Choroid plexus epithelial cell (primary cell): ENCODE measurements at regions not wholly inside any gene's neighbourhood (a gene's known extent, or its start where the extent isn't known, plus 50 kb on each side); places are given as distances from the start of the nearest gene placed in this dataset.

ENCODE experiments used
- DNase-seq: peaks from one replicate; pipeline ENCODE4 v3.0.0-alpha.2; 2010; ENCODE audit warnings: low read depth
- H3K4me3 ChIP-seq: 2 replicates; pipeline ENCODE4 v1.5.1; 2011; ENCODE audit warnings: low read depth, mild to moderate bottlenecking, control low read depth, low read length, moderate library complexity
- TF ChIP-seq, protein P1 (sequence below): conservative IDR thresholded peaks from 2 replicates; pipeline ENCODE4 v1.5.1; 2011; ENCODE audit warnings: low read depth, mild to moderate bottlenecking, control low read depth, inconsistent platforms, low read length, moderate library complexity

DNA sequence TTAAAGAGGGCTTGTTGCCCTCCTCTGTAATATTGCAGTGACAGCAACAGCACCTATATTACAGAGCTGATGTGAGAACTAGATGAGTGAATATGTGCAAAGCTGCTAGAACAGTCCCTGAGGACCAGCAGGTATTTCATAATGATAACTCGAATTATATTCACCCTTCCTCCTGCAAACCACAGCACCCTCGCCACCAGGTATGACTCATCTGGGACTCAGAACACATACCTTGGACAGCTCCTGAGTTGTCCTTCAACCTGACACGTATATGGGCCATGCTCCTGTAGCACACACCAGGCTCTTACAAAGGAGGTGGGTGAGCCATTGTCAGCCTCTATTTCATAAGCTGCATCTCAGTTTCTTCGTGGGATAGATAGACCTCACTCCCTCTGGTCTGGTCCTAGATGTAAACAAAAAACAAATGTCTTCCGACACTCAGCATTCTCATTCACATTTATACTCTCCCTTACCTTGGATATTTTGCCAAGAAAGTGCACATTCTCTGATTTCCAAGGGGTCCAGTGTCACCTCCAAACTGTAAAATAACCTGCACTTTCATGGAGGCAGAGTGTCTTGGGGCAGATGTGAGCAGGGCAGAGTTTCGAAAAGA is 124.5 kb downstream of the TLE3 start:
- TF ChIP-seq, protein P1, sequence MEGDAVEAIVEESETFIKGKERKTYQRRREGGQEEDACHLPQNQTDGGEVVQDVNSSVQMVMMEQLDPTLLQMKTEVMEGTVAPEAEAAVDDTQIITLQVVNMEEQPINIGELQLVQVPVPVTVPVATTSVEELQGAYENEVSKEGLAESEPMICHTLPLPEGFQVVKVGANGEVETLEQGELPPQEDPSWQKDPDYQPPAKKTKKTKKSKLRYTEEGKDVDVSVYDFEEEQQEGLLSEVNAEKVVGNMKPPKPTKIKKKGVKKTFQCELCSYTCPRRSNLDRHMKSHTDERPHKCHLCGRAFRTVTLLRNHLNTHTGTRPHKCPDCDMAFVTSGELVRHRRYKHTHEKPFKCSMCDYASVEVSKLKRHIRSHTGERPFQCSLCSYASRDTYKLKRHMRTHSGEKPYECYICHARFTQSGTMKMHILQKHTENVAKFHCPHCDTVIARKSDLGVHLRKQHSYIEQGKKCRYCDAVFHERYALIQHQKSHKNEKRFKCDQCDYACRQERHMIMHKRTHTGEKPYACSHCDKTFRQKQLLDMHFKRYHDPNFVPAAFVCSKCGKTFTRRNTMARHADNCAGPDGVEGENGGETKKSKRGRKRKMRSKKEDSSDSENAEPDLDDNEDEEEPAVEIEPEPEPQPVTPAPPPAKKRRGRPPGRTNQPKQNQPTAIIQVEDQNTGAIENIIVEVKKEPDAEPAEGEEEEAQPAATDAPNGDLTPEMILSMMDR, result no peak
- peak; percentile 71 for DNase-seq
- H3K4me3 ChIP-seq, result no peak overlapping the region

DNA sequence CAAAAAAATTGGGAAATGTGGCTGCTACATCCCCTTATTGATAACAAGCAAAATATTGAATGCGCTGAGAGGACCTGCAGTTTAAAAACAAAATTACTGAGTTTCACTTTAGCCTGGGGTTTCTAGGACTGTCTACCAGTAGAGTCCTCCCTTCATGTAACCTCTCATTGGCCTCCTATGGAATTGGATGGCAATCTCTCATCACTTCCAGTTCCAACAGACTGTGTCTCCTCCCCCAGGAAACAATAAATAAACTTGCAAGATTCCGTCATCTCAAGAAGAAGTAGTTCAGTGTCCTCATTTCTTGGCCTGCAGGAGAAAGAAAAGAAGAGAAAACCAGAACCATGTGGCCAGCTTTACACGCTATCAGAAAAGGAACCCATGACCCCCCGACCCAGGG is 123.8 kb downstream of the TLE3 start:
- DNase-seq, result no peak
- no peak overlapping the region for H3K4me3 ChIP-seq
- TF ChIP-seq, protein P1, result no peak

DNA sequence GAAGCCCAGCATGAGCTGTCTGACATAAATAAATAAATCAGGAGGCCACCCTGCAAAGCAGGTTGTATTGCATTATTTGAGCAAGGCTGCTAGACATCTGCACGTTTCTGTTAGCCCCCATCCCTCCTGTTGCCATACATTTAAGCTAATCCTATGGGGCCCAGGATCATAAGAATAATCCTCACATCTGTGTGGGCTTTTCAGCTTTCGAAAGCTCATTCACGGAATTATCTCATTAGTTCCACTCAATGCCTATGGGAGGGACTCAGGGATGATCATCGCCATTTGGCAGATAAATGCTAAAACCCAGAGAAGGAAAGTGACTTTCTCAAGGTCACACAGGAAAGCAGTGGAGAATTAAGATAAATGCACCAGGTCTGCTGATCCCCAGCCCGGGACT is 123.4 kb downstream of the TLE3 start:
- DNase-seq, result no peak
- H3K4me3 ChIP-seq, result no peak overlapping the region
- TF ChIP-seq, protein P1, result no peak

DNA sequence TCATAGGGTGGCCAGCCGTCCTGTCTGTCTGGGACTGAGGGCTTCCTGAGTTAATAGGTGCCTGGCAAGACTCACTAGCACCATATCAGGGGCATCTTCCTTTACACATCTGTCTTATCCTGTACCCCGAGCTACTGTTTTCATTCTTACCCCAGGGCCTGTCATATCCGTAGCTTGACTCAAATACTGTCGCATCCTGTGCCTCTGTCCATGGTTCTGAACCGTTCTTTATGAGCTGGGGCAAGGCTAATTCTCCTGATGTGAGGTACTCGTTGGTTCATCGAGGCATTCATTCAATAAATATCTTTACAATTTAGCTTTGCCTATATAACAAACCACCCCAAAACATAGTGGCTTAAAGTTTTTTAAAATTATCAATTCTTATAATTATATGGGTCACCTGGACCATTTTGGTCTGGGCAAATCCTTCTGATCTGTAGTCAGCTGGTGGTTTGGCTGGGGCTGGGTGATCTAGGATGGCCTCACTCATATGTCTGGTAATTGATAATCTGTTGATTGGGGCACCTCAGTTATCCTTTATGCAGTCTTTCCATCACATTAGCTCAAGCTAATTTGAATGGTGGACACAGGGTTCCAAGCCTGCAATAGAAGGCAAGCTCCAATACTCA is 121.2 kb downstream of the TLE3 start:
- no peak overlapping the region for H3K4me3 ChIP-seq
- TF ChIP-seq, protein P1, result no peak
- DNase-seq, result peak; percentile 62

DNA sequence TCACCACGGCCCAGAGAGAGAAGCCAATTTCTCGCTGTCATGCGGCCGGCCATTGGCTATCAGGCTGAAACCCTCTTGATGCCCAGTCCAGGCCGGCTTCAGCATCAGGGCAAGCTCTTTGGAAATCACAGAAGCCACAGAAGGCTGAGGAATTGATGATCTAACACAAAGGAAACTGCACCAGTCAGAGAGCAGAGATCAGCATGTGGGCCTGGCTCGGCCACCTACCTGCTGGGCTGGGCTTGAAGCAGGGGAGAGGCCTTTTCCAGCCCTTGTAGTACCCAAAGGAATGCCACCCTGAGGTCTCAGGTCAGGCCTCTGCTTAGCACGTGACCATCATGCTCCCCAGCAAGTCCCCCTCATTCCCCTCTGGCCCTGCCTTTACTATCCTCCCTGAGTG is 119.1 kb downstream of the TLE3 start:
- DNase-seq, result no peak
- H3K4me3 ChIP-seq, result no peak overlapping the region
- TF ChIP-seq, protein P1, result no peak

DNA sequence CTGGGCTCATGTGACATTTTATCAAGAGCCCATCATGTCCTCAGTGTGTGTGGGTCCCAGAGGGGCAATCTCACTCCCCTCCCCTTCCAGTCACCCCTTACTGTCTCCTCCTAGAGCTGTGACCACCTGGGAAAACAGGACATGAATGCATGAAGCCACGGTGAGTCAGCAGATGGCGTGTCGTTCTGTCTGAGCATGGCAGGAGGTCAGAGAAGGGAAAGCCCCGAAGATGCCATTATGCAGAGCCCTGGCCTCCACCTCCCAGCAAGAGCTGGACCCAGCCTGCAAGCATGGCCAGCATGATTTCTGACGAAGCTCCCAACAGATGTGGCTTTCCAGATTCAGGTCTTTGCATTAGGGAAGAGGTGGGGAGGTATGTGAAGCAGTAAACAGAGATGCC is 118.5 kb downstream of the TLE3 start:
- TF ChIP-seq, protein P1, result no peak

DNA sequence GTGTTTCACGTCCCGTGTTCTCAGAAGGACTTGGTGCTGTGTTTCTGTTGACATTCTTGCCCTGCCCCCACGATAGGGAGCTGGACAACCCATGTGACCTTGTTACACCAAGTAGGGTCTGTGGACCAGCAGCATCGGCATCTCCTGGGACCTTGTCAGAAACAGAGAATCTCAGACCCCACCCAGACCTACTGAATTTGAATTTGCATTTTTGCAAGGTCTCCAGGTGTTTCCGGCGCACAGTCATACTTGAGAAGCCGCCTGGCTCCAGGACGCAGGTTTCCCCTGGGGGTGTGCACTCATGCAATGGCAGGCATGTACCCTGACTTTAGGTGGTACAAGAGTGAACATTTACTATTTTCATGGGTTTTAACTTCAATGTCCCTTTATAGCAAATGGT is 117.9 kb downstream of the TLE3 start:
- DNase-seq, result no peak
- TF ChIP-seq, protein P1, result no peak
- H3K4me3 ChIP-seq, result no peak overlapping the region

More for the DNA sequence above, 118.5 kb downstream of the TLE3 start:
- peak; percentile 11 for DNase-seq
- no peak overlapping the region for H3K4me3 ChIP-seq
